ENCODE measurements at regions not wholly inside any gene's neighbourhood (a gene's known extent, or its start where the extent isn't known, plus 50 kb on each side); places are given as distances from the start of the nearest gene placed in this dataset.
"Not testable (repeated sequence)": the region's sequence is repeated elsewhere in the genome, so short reads cannot be mapped to it uniquely, and the experiment has no call there.

DNA sequence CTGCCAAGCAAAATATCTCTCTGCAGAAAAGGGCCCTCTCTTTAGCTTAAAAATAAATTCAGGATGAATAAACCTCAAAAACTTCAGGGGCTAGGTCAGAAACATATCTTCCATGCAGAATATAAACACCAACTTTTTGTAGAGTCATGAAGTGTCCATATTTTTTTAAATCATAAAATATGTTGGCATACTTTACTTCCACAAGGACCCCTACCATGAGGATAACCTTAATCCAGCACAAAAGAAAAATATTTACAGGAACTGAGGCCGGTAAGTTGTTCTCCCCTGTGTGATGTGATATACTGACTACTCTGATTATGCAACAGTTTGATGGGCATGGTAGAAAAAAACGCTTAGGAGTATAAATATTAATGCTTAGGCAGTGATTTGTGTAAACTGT lies 264.8 kb upstream of the CDH11 start:
- no peak for DNase-seq (ENCODE audit: low read depth in 2 of 2)

GRCh38 chr16:65384441-65384840 lies 262.6 kb upstream of the CDH11 start:
- no peak for DNase-seq (ENCODE audit: low read depth in 2 of 2)

DNA sequence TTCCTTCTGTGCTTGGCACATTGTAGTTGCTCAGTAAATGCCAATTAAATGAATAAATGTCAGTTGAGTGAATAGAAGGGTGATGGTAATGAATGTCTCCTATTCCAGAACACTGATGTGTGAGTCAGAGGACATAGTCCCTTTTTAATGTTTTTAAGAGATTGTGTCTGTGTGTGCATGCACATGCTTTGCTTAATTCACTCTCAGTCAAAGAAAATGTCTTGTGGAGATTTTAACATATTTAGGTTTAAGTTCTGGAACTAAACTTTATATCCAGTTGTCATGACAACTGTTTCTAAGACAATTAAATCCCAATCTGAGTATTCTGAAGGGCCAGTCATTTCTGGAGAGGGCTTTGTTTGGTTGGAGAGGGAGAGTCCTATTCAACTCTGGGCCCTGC lies 255.3 kb upstream of the CDH11 start:
- no peak for DNase-seq (ENCODE audit: low read depth in 2 of 2)

DNA sequence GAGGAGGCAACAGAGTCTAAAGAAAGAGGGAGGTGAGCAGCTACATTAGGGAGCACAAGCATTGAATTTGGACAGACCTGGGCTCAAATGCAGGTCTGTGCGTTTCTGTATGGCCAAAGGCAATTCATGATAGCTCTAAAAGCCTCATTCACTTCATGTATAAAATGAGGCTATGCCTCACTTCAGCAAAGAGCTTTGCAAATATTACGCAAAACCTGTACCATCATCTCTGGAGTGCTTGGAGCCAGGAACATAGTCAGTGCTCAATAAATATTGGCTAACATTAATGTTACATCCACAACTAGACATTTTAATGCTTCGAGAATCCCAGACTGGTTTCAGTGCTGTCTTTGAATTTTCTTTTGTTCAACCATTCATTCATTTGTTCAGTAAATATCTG lies 254.7 kb upstream of the CDH11 start:
- no peak for DNase-seq (ENCODE audit: low read depth in 2 of 2)

- DNase-seq (ENCODE audit: low read depth in 2 of 2), result no peak
Observed at GRCh38 chr16:65375651-65376050, 253.8 kb upstream of the CDH11 start.

DNA sequence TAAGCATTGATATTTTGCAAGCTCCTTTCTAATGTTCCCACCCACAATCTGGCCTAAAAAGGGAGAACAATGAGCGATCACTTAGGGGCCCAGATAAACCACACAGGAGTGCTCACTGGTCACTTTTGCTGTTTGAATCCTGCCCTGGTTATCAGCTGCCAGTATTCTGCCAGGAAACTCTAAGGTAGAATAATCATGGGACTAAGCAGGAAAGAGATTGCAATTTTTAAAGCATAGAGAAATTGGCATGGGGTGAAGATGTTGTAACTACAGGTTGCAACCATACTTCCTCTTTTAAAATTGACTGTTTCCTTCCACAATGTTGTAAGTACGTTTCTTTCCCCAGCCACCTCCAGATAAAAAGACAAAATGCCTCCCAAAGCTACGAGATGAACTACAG lies 251.2 kb upstream of the CDH11 start:
- DNase-seq (ENCODE audit: low read depth in 2 of 2), result no peak

DNA sequence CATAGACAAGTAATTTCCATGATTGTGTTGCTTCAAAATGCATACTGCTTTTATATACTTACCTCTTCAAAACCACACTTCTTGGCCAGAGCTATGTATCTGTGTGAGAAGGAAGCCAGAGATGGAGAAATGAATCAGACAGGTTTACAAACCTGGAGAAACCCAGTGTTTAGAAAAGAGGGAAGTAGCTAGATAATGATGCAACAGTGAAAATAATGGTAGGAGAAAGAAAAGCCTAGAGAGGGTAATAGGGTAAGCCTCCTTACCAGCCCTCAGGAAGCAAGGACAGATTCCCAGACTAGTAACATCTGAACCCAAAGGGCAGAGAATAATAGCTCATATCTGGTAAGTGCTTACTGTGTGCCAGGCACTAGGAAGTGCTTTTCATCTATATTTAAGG lies 250.3 kb upstream of the CDH11 start:
- no peak for DNase-seq (ENCODE audit: low read depth in 2 of 2)

- DNase-seq (ENCODE audit: low read depth in 2 of 2), result no peak
Observed at GRCh38 chr16:65365732-65366715, 244.2 kb upstream of the CDH11 start.

DNA sequence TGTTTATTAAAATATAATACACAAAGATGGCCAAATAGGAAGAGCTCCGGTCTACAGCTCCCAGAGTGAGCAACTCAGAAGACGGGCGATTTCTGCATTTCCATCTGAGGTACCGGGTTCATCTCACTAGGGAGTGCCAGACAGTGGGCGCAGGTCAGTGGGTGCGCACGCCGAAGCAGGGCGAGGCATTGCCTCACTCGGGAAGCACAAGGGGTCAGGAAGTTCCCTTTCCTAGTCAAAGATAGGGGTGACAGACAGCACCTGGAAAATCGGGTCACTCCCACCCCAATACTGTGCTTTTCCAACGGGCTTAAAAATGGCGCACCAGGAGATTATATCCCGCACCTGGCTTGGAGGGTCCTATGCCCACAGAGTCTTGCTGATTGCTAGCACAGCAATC lies 234.9 kb upstream of the CDH11 start:
- not testable (repeated sequence) for DNase-seq (ENCODE audit: low read depth in 2 of 2)

GRCh38 chr16:65355706-65356105 lies 233.8 kb upstream of the CDH11 start:
- no peak for DNase-seq (ENCODE audit: low read depth in 2 of 2)

DNA sequence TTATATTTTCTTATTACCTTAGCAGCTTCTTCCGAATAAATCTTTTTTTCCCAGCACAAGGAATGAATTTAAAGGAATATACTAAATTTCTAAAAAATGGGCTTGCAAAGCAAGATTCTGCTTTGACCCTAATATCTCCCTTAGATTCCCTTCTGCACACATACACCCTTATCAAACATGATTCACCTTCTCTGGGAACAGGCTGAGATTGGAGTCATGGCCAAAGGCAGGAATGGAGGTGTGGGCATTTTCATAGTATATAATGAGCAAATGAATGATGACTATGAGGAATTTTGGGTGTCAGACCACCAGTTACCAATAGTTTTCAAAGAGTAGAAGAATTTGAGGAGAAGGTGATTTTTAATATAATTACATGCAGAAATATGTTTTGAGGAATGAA lies 231.3 kb upstream of the CDH11 start:
- no peak for DNase-seq (ENCODE audit: low read depth in 2 of 2)

GRCh38 chr16:65349626-65350025 lies 227.8 kb upstream of the CDH11 start:
- no peak for DNase-seq (ENCODE audit: low read depth in 2 of 2)

DNA sequence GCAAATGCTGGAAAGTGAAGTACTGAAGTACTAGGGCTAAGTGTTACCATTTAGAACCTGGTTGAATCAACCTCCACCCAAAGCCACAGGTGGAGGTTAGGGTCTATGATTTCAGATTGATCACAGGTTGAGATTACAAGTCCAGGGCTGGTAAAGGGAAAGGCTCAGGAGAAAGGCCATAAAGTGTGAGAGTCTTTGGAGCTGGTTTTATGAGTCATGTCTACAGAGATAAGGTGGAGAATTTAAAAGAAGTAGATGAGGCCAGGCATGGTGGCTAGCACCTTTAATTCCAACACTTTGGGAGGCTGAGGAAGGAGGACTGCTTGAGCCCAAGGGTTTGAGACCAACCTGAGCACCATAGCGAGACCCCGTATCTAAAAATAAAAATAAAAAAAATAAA lies 221.7 kb upstream of the CDH11 start:
- DNase-seq (ENCODE audit: low read depth in 2 of 2), result no peak

GRCh38 chr16:65342231-65342866 lies 220.5 kb upstream of the CDH11 start:
- DNase-seq (ENCODE audit: low read depth in 2 of 2), result no peak

GRCh38 chr16:65339062-65339461 lies 217.2 kb upstream of the CDH11 start:
- DNase-seq (ENCODE audit: low read depth in 2 of 2), result no peak

GRCh38 chr16:65336160-65336559 lies 214.3 kb upstream of the CDH11 start:
- DNase-seq (ENCODE audit: low read depth in 2 of 2), result no peak

DNA sequence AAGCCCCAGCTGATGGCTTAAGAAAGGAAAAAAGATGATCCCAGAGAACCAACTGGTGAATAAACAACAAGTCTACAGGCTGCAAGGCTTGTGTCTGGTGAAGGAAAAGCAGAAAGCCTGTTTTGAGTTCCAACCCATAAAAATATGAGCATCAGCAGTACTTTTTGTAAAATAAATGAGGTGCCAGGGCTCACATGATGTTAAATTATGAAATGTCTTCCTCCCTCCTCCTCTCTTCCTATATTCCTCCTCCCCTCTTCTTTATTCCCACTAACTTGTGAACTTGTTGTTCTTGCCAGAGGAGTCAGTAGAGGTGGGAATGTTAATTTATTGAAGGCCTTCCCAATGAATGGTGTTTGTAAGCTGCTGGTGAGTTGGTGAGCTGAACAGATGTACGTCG lies 212.2 kb upstream of the CDH11 start:
- DNase-seq (ENCODE audit: low read depth in 2 of 2), result no peak

GRCh38 chr16:65333283-65333682 lies 211.4 kb upstream of the CDH11 start:
- no peak for DNase-seq (ENCODE audit: low read depth in 2 of 2)

GRCh38 chr16:65327346-65327745 lies 205.5 kb upstream of the CDH11 start:
- DNase-seq (ENCODE audit: low read depth in 2 of 2), result no peak

DNA sequence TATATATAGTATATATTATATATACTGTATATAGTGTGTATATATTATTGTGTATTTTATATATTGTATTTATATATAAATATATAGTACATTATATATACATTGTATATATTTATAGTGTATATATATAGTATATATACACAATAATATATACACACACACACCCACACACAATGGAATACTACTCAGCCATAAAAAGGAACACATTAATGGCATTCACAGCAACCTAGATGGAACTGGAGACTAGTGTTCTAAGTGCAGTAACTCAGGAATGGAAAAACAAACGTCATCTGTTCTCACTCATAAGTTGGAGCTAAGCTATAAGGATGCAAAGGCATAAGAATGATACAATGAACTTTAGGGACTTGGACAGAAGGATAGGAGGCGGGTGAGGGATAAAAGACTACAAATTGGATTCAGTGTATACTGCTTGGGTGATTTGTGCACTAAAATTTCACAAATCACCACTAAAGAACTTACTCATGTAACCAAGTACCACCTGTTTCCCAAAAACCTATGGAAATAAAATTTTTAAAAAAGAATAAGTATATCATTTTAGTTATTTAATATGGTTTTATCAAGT lies 201.9 kb upstream of the CDH11 start:
- no peak for DNase-seq (ENCODE audit: low read depth in 2 of 2)

DNA sequence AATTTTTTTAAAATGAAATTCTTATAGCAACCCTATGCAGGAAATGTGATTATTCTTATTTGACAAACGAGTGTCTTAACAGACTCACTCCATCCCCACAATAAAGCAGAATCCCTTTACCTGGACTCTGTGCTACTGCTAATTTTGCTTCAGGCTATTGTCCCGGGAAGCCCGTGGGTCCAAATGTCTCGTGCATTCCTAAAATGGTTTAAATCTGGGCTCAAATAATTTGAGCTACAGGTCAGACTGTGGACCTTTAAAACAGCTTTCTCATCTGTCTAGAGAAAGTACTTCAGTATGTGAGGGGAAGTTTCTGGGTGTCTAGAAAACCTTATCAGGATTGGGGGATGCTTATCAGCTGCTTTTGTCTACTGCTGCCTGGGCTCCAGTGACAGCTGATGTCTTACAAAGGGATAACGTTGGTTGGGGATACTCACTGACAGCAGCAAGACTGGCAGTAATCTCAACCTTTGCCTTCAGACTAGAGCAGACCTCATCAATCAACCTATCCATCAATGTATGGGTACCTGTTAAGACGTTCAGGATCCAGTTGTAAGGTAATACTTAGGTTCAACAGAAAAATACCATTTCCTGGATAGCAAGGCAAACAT lies 197.9 kb upstream of the CDH11 start:
- no peak for DNase-seq (ENCODE audit: low read depth in 2 of 2)

GRCh38 chr16:65318590-65319257 lies 196.9 kb upstream of the CDH11 start:
- DNase-seq (ENCODE audit: low read depth in 2 of 2), result no peak

Measured in activated CD4-positive, alpha-beta T cell treated with anti-CD3 and anti-CD28 coated beads for 24 hours (primary cell).